Kidney (tissue), 13 donors: ENCODE measurements at regions not wholly inside any gene's neighbourhood (a gene's known extent, or its start where the extent isn't known, plus 50 kb on each side); places are given as distances from the start of the nearest gene placed in this dataset.

Experiments
- DNase-seq, 5 donors: peaks; one replicate each; pipeline ENCODE4 v3.0.0-alpha.2; 2013 to 2020
- FAIRE-seq: peaks from 2 replicates; lab custom pipeline; 2012; peaks lifted over from hg19 to GRCh38; lab: Jason Lieb, UNC
- H3K27ac ChIP-seq, 2 donors: one replicate each; pipeline ENCODE4 v1.7.0; 2013; ENCODE audit warnings: low read depth in 2 of 2, low read length in 2 of 2, inconsistent platforms in 1 of 2
- H3K27me3 ChIP-seq: one replicate; pipeline ENCODE4 v1.7.1; 2013; ENCODE audit warnings: low read length, inconsistent platforms; ENCODE audit not compliant: control insufficient read depth, insufficient read depth
- H3K36me3 ChIP-seq, 3 donors: one replicate each; pipeline versions ENCODE4 v1.7.0 to v1.7.1; 2013; ENCODE audit warnings: low read length in 3 of 3, control low read depth in 1 of 3, inconsistent platforms in 1 of 3; ENCODE audit not compliant: insufficient read depth in 3 of 3, control insufficient read depth in 2 of 3
- H3K4me1 ChIP-seq, 3 donors: one replicate each; pipeline versions ENCODE4 v1.7.0 to v1.7.1; 2013; ENCODE audit warnings: low read length in 3 of 3, inconsistent platforms in 1 of 3, low read depth in 1 of 3; ENCODE audit not compliant: control insufficient read depth in 2 of 3, insufficient read depth in 2 of 3
- H3K4me3 ChIP-seq, 3 donors: one replicate each; pipeline versions ENCODE4 v1.7.0 to v1.8.1; 2013; ENCODE audit warnings: low read length in 3 of 3, control low read depth in 1 of 3, inconsistent platforms in 1 of 3
- H3K9ac ChIP-seq, 3 donors: one replicate each; pipeline versions ENCODE4 v1.7.0 to v1.7.1; 2013; ENCODE audit warnings: low read length in 3 of 3, control low read depth in 1 of 3, inconsistent platforms in 1 of 3
- H3K9me3 ChIP-seq, 3 donors: one replicate each; pipeline versions ENCODE4 v1.7.0 to v1.7.1; 2013; ENCODE audit warnings: low read length in 3 of 3, control low read depth in 1 of 3, inconsistent platforms in 1 of 3; ENCODE audit not compliant: control insufficient read depth in 2 of 3, insufficient read depth in 1 of 3
- intact Hi-C: fragments of 100-400 bp; cut with DNase I; formaldehyde crosslinking; loops from one replicate; pipeline ENCODE4 v1.11.1; 2022
- TF ChIP-seq, protein P1 (sequence below): IDR thresholded peaks from 3 replicates; pipeline ENCODE4 v1.5.1; 2012; ENCODE audit warnings: mild to moderate bottlenecking, moderate library complexity, borderline replicate concordance; ENCODE audit not compliant: insufficient read depth; ENCODE audit errors: extremely low read depth
- donor health status: control.
- donor health status: control.
- donor health status: control.
- donor health status: control.
- donor health status: control.
- donor health status: DM: yes; HTN: yes; CAD: no.
- donor health status: Normal renal cell carcinoma (clear cell type).

DNA sequence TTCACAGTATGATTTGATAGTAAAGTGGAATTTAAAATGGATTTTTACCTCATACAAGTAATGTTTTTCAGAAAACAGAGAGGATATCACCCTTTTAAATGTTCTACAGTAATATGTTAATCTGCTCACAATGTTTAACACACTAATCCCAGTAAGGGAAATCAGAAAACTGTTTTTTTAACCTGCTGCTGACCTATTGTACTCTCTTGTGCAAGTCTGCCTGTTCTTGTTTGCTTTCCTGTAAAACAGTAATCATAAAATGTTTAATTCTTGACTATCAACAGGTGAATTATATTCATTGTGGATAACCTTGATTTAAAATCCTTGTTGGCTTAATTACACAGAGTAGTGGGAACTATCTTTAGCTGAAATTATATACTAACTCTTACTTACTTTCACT lies 126.4 kb downstream of the GNAT3 start:
- Histone ChIP-seq H3K36me3 (no peaks in the 10 kb centered on the region), H3K9ac (no peak overlapping the region), H3K9me3 (no peaks in the 10 kb centered on the region), H3K4me1 (no peaks in the 10 kb centered on the region), H3K27me3 (no peaks in the 10 kb centered on the region), H3K4me3 (no peak overlapping the region), H3K27ac (no peak overlapping the region)
- TF ChIP-seq, protein P1, sequence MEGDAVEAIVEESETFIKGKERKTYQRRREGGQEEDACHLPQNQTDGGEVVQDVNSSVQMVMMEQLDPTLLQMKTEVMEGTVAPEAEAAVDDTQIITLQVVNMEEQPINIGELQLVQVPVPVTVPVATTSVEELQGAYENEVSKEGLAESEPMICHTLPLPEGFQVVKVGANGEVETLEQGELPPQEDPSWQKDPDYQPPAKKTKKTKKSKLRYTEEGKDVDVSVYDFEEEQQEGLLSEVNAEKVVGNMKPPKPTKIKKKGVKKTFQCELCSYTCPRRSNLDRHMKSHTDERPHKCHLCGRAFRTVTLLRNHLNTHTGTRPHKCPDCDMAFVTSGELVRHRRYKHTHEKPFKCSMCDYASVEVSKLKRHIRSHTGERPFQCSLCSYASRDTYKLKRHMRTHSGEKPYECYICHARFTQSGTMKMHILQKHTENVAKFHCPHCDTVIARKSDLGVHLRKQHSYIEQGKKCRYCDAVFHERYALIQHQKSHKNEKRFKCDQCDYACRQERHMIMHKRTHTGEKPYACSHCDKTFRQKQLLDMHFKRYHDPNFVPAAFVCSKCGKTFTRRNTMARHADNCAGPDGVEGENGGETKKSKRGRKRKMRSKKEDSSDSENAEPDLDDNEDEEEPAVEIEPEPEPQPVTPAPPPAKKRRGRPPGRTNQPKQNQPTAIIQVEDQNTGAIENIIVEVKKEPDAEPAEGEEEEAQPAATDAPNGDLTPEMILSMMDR: no peak
- DNase-seq (peak in 2 of 5 donors; percentile 47 to 48), FAIRE-seq (peak; percentile 94)
- intact Hi-C loops: no loop called here

DNA sequence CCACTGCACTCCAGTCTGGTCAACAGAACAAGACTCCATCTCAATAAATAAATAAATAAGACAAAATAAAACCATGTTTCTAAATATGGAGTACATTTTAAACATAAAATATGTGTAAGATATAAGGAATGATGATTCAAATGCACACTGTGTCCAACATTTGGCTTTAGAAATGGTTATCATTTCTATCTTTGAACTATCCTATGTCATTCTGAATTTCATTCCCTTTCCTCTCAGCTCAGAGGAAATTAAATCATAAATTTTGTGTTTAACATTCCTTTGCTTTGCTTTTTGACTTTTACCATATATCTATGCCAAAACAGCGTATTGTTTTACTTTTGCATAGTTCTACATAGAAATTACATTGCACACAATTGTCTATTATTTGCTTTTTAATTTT lies 130.9 kb downstream of the GNAT3 start:
- intact Hi-C loops: no loop called here
- H3K36me3 ChIP-seq: no peaks in the 10 kb centered on the region
- peaks cover 0 to 6% (median 0%) of the 10 kb centered on the region in 3 donors for H3K4me1 ChIP-seq
- no peak overlapping the region for H3K4me3 ChIP-seq
- no peaks in the 10 kb centered on the region for H3K9me3 ChIP-seq
- TF ChIP-seq, protein P1: no peak
- no peak overlapping the region for H3K9ac ChIP-seq
- DNase-seq (no peak), FAIRE-seq (peak; percentile 6)
- no peak overlapping the region for H3K27ac ChIP-seq
- no peaks in the 10 kb centered on the region for H3K27me3 ChIP-seq

DNA sequence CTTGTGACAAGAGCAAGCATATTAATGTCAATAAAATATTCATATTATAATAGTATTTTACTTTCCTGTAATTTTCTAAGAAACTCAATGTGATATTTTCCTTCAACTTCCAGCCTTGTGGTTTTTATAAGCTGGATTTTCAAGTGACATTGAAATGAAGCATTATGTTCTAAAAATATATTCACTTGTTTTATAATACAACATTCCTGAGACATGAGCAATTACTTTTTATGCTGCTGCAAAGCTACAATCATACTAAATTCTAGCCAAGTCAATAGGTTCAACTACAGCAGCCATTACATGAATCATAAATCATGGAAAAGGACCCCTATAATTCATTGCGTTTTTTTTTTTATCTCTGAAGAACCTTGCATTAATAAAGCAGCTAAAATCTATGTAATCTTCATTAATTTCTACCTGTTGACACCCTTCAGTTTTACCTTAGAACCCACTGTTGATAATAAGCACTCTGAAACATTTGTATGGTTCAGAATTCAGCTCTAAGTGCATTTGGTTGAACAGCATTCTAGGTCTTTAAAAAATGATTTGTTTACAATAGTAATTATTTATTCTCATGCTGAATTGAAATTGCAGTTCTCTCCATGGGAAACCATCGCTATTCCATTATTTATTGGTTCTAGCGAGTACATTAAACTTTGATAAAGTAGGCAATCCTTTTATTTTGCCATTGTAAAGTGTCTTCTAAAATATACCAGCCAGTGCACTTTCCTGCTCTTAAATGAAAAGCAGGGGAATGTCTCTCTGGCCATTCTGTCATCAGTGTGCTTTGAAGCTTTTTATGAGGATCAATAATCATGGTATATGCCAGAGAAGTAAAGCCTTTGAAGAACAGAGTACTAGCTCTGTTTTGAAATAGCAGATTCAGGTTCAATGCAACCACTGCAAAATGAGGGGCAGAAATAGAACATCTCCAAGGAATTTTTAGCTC lies 132.6 kb downstream of the GNAT3 start:
- intact Hi-C loops: no loop called here
- Histone ChIP-seq H3K27ac (no peak overlapping the region), H3K4me1 (peaks cover 0 to 6% (median 0%) of the 10 kb centered on the region in 3 donors), H3K9ac (no peak overlapping the region), H3K36me3 (no peaks in the 10 kb centered on the region), H3K4me3 (no peak overlapping the region), H3K27me3 (no peaks in the 10 kb centered on the region), H3K9me3 (no peaks in the 10 kb centered on the region)
- FAIRE-seq (peak; percentile 70), DNase-seq (peak in 1 of 5 donors; percentile 41)
- TF ChIP-seq, protein P1: no peak
